Heart left ventricle (tissue), 13 donors: ENCODE measurements at regions not wholly inside any gene's neighbourhood (a gene's known extent, or its start where the extent isn't known, plus 50 kb on each side); places are given as distances from the start of the nearest gene placed in this dataset.

Source experiments
- POLR2A ChIP-seq, 2 donors: fragments of 450-650 bp; IDR thresholded peaks; one replicate each; pipeline ENCODE4 v1.6.1; 2017; ENCODE audit warnings: antibody characterized with exemption in 2 of 2, mild to moderate bottlenecking in 2 of 2, moderate library complexity in 2 of 2
- TF ChIP-seq, protein P1 (sequence below), 12 donors: fragments of 200-600 bp; sonication (generic) in 4 of 12; IDR thresholded peaks; one replicate each; pipeline versions ENCODE4 v1.5.0 to v1.8.0; 2018 to 2022; ENCODE audit warnings: antibody characterized with exemption in 12 of 12, mild to moderate bottlenecking in 5 of 12
- donor health status: ischemic (EF 13 %, LVEDD 7.1; RV severe dilation, severe dysfunction).
- donor health status: DM: no; HTN: yes; CAD: no.
- donor health status: DM: no; HTN: no; CAD: no.
- donor health status: ischemic (EF 25% LVEDD 6.9; RV normal size, moderate dysfunction).
- donor health status: ischemic (EF 25% LVEDD 5.7; RV mildly dilated, moderate dysfunction).
- donor health status: ischemic (EF 35%, LVEDD 5.7; RV mildly dilated, moderate dysfunction).
- donor health status: nonischemic (EF 11% LVEDD 7.7; RV severe dilation, severe dysfunction).
- donor health status: DM: yes; HTN: yes; CAD: no.
- donor health status: PGD.
- donor health status: ischemic (EF 29% LVEDD 5.4; RV normal size, mild dysfunction).
- donor health status: nonischemic (EF 23%, LVEDD 6.1; RV moderate dilation, normal function).

DNA sequence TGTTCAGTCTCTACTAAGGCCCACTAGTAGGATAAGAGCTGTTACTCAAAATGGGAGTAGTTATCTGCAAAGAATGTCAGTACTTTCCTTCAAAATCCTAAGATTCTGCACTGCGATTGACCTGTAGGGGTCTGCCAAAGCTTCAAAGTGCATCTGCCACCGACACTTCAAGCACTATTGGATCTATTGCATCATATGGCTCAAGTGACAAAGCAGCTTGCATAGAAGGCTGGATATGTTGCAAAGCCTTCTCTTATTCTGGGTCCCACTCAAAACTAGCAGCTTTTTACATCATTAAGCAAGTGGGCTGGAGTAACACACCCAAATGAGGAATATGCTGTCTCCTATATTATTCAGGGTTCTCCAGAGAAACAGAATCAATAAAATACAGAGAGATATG, 115.4 kb upstream of the EMCN start:
- TF ChIP-seq, protein P1, sequence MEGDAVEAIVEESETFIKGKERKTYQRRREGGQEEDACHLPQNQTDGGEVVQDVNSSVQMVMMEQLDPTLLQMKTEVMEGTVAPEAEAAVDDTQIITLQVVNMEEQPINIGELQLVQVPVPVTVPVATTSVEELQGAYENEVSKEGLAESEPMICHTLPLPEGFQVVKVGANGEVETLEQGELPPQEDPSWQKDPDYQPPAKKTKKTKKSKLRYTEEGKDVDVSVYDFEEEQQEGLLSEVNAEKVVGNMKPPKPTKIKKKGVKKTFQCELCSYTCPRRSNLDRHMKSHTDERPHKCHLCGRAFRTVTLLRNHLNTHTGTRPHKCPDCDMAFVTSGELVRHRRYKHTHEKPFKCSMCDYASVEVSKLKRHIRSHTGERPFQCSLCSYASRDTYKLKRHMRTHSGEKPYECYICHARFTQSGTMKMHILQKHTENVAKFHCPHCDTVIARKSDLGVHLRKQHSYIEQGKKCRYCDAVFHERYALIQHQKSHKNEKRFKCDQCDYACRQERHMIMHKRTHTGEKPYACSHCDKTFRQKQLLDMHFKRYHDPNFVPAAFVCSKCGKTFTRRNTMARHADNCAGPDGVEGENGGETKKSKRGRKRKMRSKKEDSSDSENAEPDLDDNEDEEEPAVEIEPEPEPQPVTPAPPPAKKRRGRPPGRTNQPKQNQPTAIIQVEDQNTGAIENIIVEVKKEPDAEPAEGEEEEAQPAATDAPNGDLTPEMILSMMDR (IDR thresholded peaks at IDR 0.05): no peak
- TF ChIP-seq POLR2A (IDR thresholded peaks at IDR 0.05): no peak
